ENCODE measurements at regions not wholly inside any gene's neighbourhood (a gene's known extent, or its start where the extent isn't known, plus 50 kb on each side); places are given as distances from the start of the nearest gene placed in this dataset.
A peak's percentile ranks its signal among the peaks of the same experiment; 100 is the strongest.

- Histone ChIP-seq H3K36me3 (no peaks in the 10 kb centered on the region), H3K9me3 (no peaks in the 10 kb centered on the region), H3K4me3 (ENCODE audit: low read depth, low read length) (no peak overlapping the region), H3K27me3 (no peaks in the 10 kb centered on the region), H3K4me1 (no peaks in the 10 kb centered on the region)
- TF ChIP-seq CTCF (IDR thresholded peaks at IDR 0.05; ENCODE audit: low read depth, low read length) = no peak
- DNase-seq = no peak
These were observed 331.5 kb upstream of the CTNNB1 start for GRCh38 chr3:40867797-40868196.

- Histone ChIP-seq H3K36me3 (no peaks in the 10 kb centered on the region), H3K27me3 (no peaks in the 10 kb centered on the region), H3K9me3 (no peaks in the 10 kb centered on the region), H3K4me1 (no peaks in the 10 kb centered on the region), H3K4me3 (ENCODE audit: low read depth, low read length) (no peak overlapping the region)
- TF ChIP-seq CTCF (IDR thresholded peaks at IDR 0.05; ENCODE audit: low read depth, low read length) = no peak
- DNase-seq = no peak
These were observed 330.3 kb upstream of the CTNNB1 start for GRCh38 chr3:40869013-40869412.

- DNase-seq = no peak
- H3K27me3 ChIP-seq = no peaks in the 10 kb centered on the region
- peak; percentile 15; the same call in 1 of the 2 replicates for TF ChIP-seq CTCF (IDR thresholded peaks at IDR 0.05; ENCODE audit: low read depth, low read length)
These were observed 329.4 kb upstream of the CTNNB1 start for GRCh38 chr3:40869939-40870338.

GRCh38 chr3:40871394-40871793, 327.9 kb upstream of the CTNNB1 start:
- Histone ChIP-seq H3K4me3 (ENCODE audit: low read depth, low read length) (no peak overlapping the region), H3K36me3 (no peaks in the 10 kb centered on the region), H3K27me3 (no peaks in the 10 kb centered on the region), H3K4me1 (no peaks in the 10 kb centered on the region), H3K9me3 (no peaks in the 10 kb centered on the region)
- no peak for TF ChIP-seq CTCF (IDR thresholded peaks at IDR 0.05; ENCODE audit: low read depth, low read length)
- DNase-seq = peak; percentile 5

More at GRCh38 chr3:40869939-40870338, 329.4 kb upstream of the CTNNB1 start:
- no peak overlapping the region for H3K4me3 ChIP-seq (ENCODE audit: low read depth, low read length)
- H3K9me3 ChIP-seq = no peaks in the 10 kb centered on the region
- no peaks in the 10 kb centered on the region for H3K4me1 ChIP-seq
- H3K36me3 ChIP-seq = no peaks in the 10 kb centered on the region

- no peaks in the 10 kb centered on the region for H3K36me3 ChIP-seq
- no peak for DNase-seq
- no peaks in the 10 kb centered on the region for H3K27me3 ChIP-seq
These were observed 326.9 kb upstream of the CTNNB1 start for GRCh38 chr3:40872258-40872920.

More at GRCh38 chr3:40872258-40872920, 326.9 kb upstream of the CTNNB1 start:
- TF ChIP-seq CTCF (IDR thresholded peaks at IDR 0.05; ENCODE audit: low read depth, low read length) = no peak
- Histone ChIP-seq H3K4me1 (no peaks in the 10 kb centered on the region), H3K4me3 (ENCODE audit: low read depth, low read length) (no peak overlapping the region), H3K9me3 (no peaks in the 10 kb centered on the region)
